Mucosa of descending colon (tissue), 3 donors: ENCODE measurements at regions not wholly inside any gene's neighbourhood (a gene's known extent, or its start where the extent isn't known, plus 50 kb on each side); places are given as distances from the start of the nearest gene placed in this dataset.
A peak's percentile ranks its signal among the peaks of the same experiment; 100 is the strongest.

ENCODE experiments used
- ATAC-seq: fragments of 200-7000 bp; cut with Tn5 transposase; one replicate; pipeline ENCODE4 v1.9.1; 2020; ENCODE audit warnings: mild to moderate bottlenecking, moderate library complexity
- DNase-seq, 3 donors: peaks; one replicate each; pipeline ENCODE4 v3.0.0-alpha.2; 2020
- H3K36me3 ChIP-seq: fragments of 200-600 bp; one replicate; pipeline ENCODE4 v1.8.0; 2021; ENCODE audit warnings: low read depth, mild to moderate bottlenecking
- H3K4me1 ChIP-seq: fragments of 200-600 bp; one replicate; pipeline ENCODE4 v1.8.0; 2021; ENCODE audit warnings: low read depth, mild to moderate bottlenecking
- H3K4me3 ChIP-seq: fragments of 200-600 bp; one replicate; pipeline ENCODE4 v1.8.0; 2021; ENCODE audit warnings: mild to moderate bottlenecking
- H3K9me3 ChIP-seq: fragments of 200-600 bp; one replicate; pipeline ENCODE4 v1.8.0; 2021; ENCODE audit warnings: mild to moderate bottlenecking
- intact Hi-C, 2 donors: fragments of 100-400 bp; cut with DNase I in 1 of 2; cut with micrococcal nuclease in 1 of 2; formaldehyde crosslinking; loops; one replicate each; pipeline versions ENCODE4 v1.11.0 to v1.11.1; 2022; cut with DNase I, micrococcal nuclease
- TF ChIP-seq, protein P1 (sequence below): fragments of 200-600 bp; IDR thresholded peaks from one replicate; pipeline ENCODE4 v1.8.0; 2022; ENCODE audit warnings: antibody characterized with exemption, mild to moderate bottlenecking
- donor health status: DM: no; HTN: no; CAD: no; lungs with moderate emphysema.
- donor health status: DM: no; HTN: no; CAD: no.
- donor health status: DM: no; HTN: yes; CAD: no.

GRCh38 chr10:114879093-114879492, 57.5 kb downstream of the FHIP2A start:
- peaks cover 6% of the 10 kb centered on the region for H3K4me1 ChIP-seq
- ATAC-seq (no peak), DNase-seq (no peak)
- no peak overlapping the region for H3K4me3 ChIP-seq
- H3K36me3 ChIP-seq, result no peaks in the 10 kb centered on the region
- TF ChIP-seq, protein P1, sequence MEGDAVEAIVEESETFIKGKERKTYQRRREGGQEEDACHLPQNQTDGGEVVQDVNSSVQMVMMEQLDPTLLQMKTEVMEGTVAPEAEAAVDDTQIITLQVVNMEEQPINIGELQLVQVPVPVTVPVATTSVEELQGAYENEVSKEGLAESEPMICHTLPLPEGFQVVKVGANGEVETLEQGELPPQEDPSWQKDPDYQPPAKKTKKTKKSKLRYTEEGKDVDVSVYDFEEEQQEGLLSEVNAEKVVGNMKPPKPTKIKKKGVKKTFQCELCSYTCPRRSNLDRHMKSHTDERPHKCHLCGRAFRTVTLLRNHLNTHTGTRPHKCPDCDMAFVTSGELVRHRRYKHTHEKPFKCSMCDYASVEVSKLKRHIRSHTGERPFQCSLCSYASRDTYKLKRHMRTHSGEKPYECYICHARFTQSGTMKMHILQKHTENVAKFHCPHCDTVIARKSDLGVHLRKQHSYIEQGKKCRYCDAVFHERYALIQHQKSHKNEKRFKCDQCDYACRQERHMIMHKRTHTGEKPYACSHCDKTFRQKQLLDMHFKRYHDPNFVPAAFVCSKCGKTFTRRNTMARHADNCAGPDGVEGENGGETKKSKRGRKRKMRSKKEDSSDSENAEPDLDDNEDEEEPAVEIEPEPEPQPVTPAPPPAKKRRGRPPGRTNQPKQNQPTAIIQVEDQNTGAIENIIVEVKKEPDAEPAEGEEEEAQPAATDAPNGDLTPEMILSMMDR, result no peak
- H3K9me3 ChIP-seq, result no peaks in the 10 kb centered on the region
- intact Hi-C loops, result loop anchor here in 1 of 2 donors (10.0 kb wide), 1 partner anchor 246 kb away; no protein-coding TSS in a partner anchor

DNA sequence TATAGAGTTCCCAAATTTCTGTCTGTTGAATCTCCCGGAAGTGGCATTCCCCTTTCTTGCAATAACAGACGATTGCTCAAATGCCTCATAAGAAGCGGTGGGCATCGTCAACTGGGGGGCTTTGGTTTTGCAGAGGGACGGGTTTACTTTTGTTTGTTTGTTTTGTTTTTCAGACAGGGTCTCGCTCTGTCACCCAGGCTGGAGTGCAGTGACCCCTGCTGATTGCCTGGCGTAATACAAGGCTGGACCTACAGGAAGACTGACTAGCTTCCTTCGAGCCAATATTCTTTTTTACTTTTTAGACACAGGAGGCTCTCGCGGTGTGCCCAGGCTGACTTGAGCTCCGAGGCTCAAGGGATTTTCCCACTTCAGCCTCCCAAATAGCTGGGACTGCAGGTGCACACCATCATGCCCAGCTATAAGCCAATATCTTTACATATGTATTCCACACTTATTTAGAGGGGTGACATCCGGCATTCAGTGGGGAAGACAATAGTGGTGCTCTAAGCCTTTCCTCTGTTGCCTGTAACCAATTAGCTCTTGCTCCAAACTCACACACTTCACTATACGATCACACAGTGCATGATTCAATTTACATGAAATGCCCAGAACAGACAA, 58.1 kb downstream of the FHIP2A start:
- intact Hi-C loops, result loop anchor here in 1 of 2 donors (10.0 kb wide), 1 partner anchor 245 kb away; no protein-coding TSS in a partner anchor
- Histone ChIP-seq H3K4me1 (peaks cover 6% of the 10 kb centered on the region), H3K9me3 (no peaks in the 10 kb centered on the region), H3K4me3 (no peak overlapping the region), H3K36me3 (no peaks in the 10 kb centered on the region)
- ATAC-seq, result no peak
- peak in 2 of 3 donors; percentile 19 to 35 for DNase-seq
- TF ChIP-seq, protein P1, result no peak

DNA sequence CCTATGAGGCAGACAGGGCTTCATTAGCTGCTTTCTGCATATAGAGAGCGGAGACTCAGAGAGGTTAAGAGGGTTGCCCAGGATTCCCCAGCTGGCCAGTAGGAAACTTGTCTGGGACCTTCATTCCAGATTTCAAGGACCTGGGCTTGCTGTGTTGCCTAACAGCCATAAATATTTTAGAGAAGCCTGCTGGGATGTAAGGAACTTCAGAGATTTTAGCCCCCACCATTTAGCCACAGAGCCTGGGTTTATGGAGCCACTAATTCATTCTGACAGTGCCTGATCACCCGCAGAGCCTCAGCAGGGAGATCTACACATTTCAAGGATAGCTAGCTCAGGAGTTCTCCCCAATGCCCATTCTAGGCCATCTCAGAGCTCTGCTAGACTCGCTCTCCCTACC, 56.6 kb upstream of the TRUB1 start:
- ATAC-seq (no peak), DNase-seq (no peak)
- Histone ChIP-seq H3K4me1 (peaks cover 6% of the 10 kb centered on the region), H3K36me3 (no peaks in the 10 kb centered on the region), H3K4me3 (no peak overlapping the region), H3K9me3 (no peaks in the 10 kb centered on the region)
- TF ChIP-seq, protein P1, result no peak
- intact Hi-C loops, result no loop called here

GRCh38 chr10:114881901-114882300, 56.1 kb upstream of the TRUB1 start:
- Histone ChIP-seq H3K4me1 (peaks cover 6% of the 10 kb centered on the region), H3K36me3 (no peaks in the 10 kb centered on the region), H3K9me3 (no peaks in the 10 kb centered on the region), H3K4me3 (no peak overlapping the region)
- DNase-seq (no peak), ATAC-seq (no peak)
- intact Hi-C loops, result no loop called here
- TF ChIP-seq, protein P1, result no peak

GRCh38 chr10:114885443-114885842, 52.6 kb upstream of the TRUB1 start:
- H3K36me3 ChIP-seq, result no peaks in the 10 kb centered on the region
- H3K9me3 ChIP-seq, result no peaks in the 10 kb centered on the region
- no peak overlapping the region for H3K4me3 ChIP-seq
- intact Hi-C loops, result no loop called here
- no peak for ATAC-seq
- peaks cover 6% of the 10 kb centered on the region for H3K4me1 ChIP-seq
- DNase-seq, result no peak
- TF ChIP-seq, protein P1, result no peak
